Activated CD8-positive, alpha-beta T cell treated with anti-CD3 and anti-CD28 coated beads for 36 hours (primary cell): ENCODE measurements at regions not wholly inside any gene's neighbourhood (a gene's known extent, or its start where the extent isn't known, plus 50 kb on each side); places are given as distances from the start of the nearest gene placed in this dataset.

ENCODE experiments used
- ATAC-seq: fragments of 200-7000 bp; cut with Tn5 transposase; one replicate; pipeline ENCODE4 v1.10.0; 2021; ENCODE audit warnings: mild to moderate bottlenecking, moderate library complexity
- CTCF ChIA-PET: fragments of 350-600 bp; sonication (Branson Sonifier 250); formaldehyde crosslinking; loops from one replicate; lab custom pipeline; 2021; ENCODE audit warnings: antibody characterized with exemption; lab: Charles Lee
- POLR2A ChIA-PET: fragments of 350-600 bp; sonication (Branson Sonifier 250); formaldehyde crosslinking; loops from one replicate; lab custom pipeline; 2021; ENCODE audit warnings: antibody characterized with exemption; lab: Charles Lee
- DNase-seq: peaks from one replicate; pipeline ENCODE4 v3.0.0-alpha.2; 2020
- H3K27ac Mint-ChIP-seq: one replicate; pipeline ENCODE4 v1.8.0; 2021; ENCODE audit warnings: mild to moderate bottlenecking, mixed read lengths
- H3K27me3 Mint-ChIP-seq: one replicate; pipeline ENCODE4 v1.8.0; 2021; ENCODE audit warnings: mixed read lengths
- H3K36me3 Mint-ChIP-seq: one replicate; pipeline ENCODE4 v1.8.0; 2021; ENCODE audit warnings: low read depth, mixed read lengths
- H3K4me1 Mint-ChIP-seq: one replicate; pipeline ENCODE4 v1.8.0; 2021; ENCODE audit warnings: low read depth, mixed read lengths
- H3K4me3 Mint-ChIP-seq: one replicate; pipeline ENCODE4 v1.8.0; 2021; ENCODE audit warnings: mild to moderate bottlenecking, moderate library complexity, mixed read lengths
- H3K9me3 Mint-ChIP-seq: one replicate; pipeline ENCODE4 v1.8.0; 2021; ENCODE audit warnings: mixed read lengths
- CTCF ChIP-seq: fragments of 200-600 bp; IDR thresholded peaks from one replicate; pipeline ENCODE4 v1.8.0; 2022; ENCODE audit warnings: antibody characterized with exemption, mild to moderate bottlenecking
- intact Hi-C: fragments of 100-400 bp; cut with micrococcal nuclease; formaldehyde crosslinking; loops from one replicate; pipeline ENCODE4 v1.10.0; 2022

- no peaks in the 10 kb centered on the region for H3K4me1 Mint-ChIP-seq
- H3K9me3 Mint-ChIP-seq, result no peaks in the 10 kb centered on the region
- no peak for TF ChIP-seq CTCF
- DNase-seq (no peak), ATAC-seq (no peak)
- intact Hi-C loops, result no loop called here
- ChIA-PET POLR2A (no interaction called here), CTCF (interaction anchor here (1.0 kb wide), 1 partner anchor 143 kb away, joined by 3 read pairs; no protein-coding TSS in a partner anchor)
- no peak overlapping the region for H3K27ac Mint-ChIP-seq
- no peak overlapping the region for H3K4me3 Mint-ChIP-seq
- peaks cover 3% of the 10 kb centered on the region for H3K27me3 Mint-ChIP-seq
- H3K36me3 Mint-ChIP-seq, result no peaks in the 10 kb centered on the region
These were observed 226.6 kb upstream of the TLE3 start for GRCh38 chr15:70324001-70324974.

- Mint-ChIP-seq H3K9me3 (no peaks in the 10 kb centered on the region), H3K36me3 (no peaks in the 10 kb centered on the region), H3K4me3 (no peak overlapping the region), H3K27ac (no peak overlapping the region), H3K4me1 (no peaks in the 10 kb centered on the region), H3K27me3 (peaks cover 3% of the 10 kb centered on the region)
- ATAC-seq (no peak), DNase-seq (no peak)
- POLR2A ChIA-PET, result no interaction called here
- CTCF ChIA-PET, result interaction anchor here (1.0 kb wide), 1 partner anchor 144 kb away, joined by 3 read pairs; no protein-coding TSS in a partner anchor
- TF ChIP-seq CTCF, result no peak
- intact Hi-C loops, result no loop called here
These were observed 225.6 kb upstream of the TLE3 start for GRCh38 chr15:70323111-70323851.

GRCh38 chr15:70322051-70322668 is 224.4 kb upstream of the TLE3 start:
- Mint-ChIP-seq H3K9me3 (no peaks in the 10 kb centered on the region), H3K27ac (no peak overlapping the region), H3K27me3 (no peaks in the 10 kb centered on the region), H3K36me3 (no peaks in the 10 kb centered on the region), H3K4me3 (no peak overlapping the region), H3K4me1 (no peaks in the 10 kb centered on the region)
- ATAC-seq (no peak), DNase-seq (no peak)
- intact Hi-C loops, result no loop called here
- TF ChIP-seq CTCF, result no peak
- ChIA-PET CTCF (no interaction called here), POLR2A (no interaction called here)

GRCh38 chr15:70321172-70321819 is 223.6 kb upstream of the TLE3 start:
- no peak for TF ChIP-seq CTCF
- DNase-seq (no peak), ATAC-seq (no peak)
- Mint-ChIP-seq H3K9me3 (no peaks in the 10 kb centered on the region), H3K27me3 (no peaks in the 10 kb centered on the region), H3K4me3 (no peak overlapping the region), H3K4me1 (no peaks in the 10 kb centered on the region), H3K27ac (no peak overlapping the region), H3K36me3 (no peaks in the 10 kb centered on the region)
- POLR2A ChIA-PET, result no interaction called here
- intact Hi-C loops, result no loop called here
- CTCF ChIA-PET, result no interaction called here
